ENCODE measurements at regions not wholly inside any gene's neighbourhood (a gene's known extent, or its start where the extent isn't known, plus 50 kb on each side); places are given as distances from the start of the nearest gene placed in this dataset.

DNA sequence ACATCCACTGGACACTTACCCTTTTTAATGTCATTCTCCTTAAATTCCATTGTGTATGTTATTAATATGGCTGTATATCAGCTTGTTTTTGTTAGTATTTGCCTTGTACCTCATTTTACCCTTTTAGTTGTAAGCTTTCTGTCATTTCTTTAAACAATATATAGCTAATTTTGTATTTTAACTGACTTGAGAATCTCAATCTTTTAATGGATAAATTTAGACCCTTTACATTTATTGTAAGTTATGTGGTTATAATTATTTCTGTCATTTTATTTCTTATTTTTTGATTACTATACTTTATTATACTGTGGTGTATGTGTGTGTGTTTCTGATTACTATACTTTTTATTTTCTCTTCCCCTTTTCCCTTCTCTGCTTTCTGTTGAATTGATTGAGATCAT, 159.0 kb upstream of the LHX5 start:
- no peak for DNase-seq (ENCODE audit: extremely low read depth, low read depth)

DNA sequence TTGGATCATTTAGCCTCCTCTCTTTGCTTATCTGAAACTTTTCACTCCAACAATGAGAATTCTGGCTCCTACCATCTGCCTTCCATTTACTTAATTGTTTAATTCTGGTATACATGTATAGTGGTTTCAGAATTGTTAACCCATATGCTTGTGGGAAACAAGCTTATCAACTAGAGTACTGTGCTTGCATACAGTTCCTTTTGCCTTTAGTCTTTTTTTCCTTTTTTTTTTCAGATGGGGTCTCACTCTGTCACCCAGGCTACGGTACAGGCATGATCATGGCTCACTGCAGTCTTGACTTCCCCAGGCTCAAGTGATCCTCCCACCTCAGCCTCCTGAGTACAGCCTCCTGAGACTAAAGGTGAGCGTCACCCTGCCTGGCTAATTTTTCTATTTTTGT, 153.8 kb upstream of the LHX5 start:
- DNase-seq (ENCODE audit: extremely low read depth, low read depth), result no peak

DNA sequence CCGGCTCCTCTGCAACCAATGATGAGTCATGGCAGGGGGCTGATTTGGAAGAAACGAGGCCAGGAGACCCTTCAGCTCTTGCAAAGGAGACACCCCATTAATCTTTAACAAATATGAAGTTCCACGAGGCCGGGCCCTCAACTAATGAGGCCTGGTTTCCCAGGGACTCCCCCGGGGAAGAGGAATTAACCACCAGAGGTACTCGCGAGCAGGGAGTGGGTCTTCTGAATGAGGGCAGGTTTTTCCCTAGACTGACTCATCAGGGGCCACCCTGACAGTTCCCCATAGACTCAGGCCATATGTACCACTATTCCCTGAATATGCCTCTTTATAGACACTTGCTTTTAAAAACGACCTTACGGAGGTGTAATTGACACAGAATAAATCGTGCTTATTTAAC, 150.7 kb upstream of the LHX5 start:
- no peak for DNase-seq (ENCODE audit: extremely low read depth, low read depth)

DNA sequence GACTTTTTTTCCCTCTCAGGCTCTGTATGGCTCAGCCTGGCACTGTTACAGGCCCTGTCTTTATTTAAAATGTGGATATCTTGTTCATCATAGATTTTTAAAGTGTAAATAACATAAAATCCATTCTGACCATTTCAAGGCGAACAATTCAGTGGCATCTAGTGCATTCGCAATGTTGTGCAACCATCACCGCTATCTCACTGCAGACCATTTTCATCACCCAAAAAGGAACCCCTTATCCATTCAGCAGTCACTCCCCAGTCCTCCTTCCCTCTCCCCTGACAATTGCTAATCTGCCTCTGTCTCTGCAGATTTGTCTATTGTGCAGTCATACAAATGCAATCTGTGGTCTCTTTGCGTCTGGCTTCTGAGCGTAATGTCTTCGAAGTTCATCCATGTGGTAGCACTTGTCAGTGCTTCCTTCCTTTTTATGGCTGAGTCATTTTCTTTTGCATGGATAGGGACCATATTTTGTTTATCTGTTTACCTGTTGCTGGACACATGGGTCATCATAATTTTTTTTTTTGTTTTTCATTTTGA, 148.8 kb upstream of the LHX5 start:
- no peak for DNase-seq (ENCODE audit: extremely low read depth, low read depth)

DNA sequence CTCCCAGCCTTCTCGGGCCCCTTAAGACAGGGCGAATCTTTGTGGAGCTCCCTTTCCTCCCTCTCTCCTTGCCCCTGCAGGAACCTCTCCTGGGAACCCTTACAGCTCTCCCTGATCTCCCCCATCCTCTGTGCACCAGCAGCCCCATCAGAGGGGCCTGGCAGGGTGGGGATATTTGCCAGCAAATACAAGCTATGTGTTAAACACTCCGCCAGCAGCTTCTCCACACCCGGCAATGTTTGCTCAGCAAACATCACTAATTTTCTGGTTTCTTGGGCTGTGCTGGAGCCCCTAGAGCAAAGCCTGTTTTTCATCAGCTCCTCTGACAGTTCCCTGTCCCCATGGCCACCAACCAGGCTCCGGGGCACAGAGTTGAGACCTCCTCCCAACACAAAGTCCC, 147.5 kb upstream of the LHX5 start:
- no peak for DNase-seq (ENCODE audit: extremely low read depth, low read depth)

DNA sequence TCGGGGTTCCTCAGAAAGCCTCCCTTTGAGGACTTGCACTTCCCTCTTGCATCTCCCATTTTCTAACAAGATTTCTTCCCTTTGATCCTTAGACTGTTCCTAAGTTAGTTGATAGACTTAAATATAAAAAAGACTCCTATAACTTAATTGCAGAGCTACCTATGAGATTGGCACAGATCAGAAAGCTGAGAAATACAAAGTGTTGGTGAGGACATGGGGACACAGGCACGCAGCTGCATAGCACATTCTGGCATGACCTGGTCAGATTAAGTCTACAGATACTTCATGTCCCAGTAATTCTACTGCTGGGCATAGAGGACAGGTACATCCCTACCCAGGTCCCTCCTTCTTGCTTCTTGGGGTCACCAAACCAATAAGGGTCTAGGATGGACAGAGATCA, 141.7 kb upstream of the LHX5 start:
- no peak for DNase-seq (ENCODE audit: extremely low read depth, low read depth)

DNA sequence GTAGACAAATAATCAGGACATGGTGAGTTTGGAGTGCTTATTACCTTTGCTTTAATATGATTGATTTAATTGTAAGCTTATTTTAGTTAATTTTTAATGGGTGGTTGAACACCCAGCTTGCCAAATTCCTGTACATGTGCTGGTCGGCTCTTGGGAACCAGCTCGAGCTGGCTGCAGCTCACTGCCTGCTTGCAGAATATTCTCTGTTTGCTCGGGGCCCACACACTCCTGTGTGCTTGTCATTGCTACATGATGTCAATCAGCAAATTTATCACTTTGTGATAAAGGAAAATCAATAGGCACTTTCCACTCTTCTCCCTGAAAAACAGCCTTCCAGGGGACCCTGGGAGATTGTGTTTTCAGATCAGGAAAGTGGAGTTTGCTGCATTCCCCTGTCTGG, 141.1 kb upstream of the LHX5 start:
- no peak for DNase-seq (ENCODE audit: extremely low read depth, low read depth)

DNA sequence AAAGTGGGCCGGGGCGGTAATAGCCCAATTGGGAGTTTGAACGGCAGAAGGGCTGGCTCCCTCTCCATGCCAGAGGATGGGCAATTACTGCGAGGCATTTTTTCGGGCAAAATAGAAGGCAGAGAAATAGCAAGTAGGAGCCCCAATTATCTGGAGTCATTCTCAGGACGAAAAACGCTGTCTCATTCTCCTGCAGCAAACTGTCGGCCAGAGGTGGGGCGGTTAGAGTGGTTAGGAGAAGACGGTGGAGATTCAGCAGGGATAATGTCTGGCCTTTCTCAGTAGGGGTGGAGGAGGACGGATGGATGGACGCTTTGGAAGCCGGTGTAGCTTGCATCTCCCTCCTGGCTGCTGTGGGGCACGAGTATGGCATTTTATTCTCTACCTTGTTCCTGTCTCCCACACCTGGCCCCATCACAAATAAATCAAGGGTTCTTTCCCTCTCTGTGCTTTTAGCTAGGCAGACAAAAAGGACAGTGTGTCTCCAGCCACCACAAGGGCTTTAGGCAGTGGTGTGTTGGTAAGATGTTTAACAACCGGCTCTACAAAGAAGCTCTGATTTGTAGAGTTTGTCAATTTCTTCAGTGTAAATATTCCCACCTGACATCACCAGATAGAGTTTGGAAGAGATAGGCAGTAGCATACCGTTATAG, 140.5 kb upstream of the LHX5 start:
- no peak for DNase-seq (ENCODE audit: extremely low read depth, low read depth)

DNA sequence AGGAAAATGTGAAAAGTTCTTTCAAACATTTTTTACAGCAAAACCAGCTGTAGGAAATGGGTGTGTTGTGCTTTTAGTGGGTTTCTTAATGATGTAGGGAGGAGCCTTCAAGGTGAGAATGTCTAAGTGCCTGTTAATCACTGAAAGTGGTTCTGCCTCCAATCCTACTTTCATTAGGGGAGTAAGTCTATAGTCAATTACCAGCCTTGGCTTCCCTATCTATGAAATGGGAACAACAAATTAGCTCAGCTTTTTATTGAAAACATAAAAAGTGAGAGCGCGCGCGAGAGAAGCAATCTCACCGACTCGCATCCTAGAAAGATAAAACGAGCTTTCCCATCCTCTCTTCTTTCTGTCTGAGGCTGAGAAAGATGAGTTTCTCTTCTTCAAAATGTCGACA, 140.0 kb upstream of the LHX5 start:
- DNase-seq (ENCODE audit: extremely low read depth, low read depth), result no peak

DNA sequence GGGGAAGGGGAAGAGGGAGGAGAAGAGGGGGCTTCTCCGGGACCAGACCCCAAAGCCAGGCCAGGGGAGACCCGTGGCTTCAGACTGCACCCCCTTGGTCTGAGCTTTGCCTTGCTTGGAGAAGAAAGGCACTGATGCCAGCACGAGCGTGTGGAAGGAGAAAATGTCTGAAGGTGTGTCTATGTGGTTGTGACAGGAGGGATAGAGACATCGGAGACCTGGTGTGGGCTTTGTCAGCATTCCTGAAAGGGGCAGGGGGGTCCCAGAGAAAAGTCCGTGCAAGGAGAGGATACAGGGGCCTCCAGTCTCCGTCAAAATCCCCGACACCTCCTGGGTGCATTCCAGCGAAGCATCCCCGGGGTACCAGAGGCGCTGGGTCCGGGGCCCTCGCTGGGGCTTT, 139.0 kb upstream of the LHX5 start:
- no peak for DNase-seq (ENCODE audit: extremely low read depth, low read depth)

DNA sequence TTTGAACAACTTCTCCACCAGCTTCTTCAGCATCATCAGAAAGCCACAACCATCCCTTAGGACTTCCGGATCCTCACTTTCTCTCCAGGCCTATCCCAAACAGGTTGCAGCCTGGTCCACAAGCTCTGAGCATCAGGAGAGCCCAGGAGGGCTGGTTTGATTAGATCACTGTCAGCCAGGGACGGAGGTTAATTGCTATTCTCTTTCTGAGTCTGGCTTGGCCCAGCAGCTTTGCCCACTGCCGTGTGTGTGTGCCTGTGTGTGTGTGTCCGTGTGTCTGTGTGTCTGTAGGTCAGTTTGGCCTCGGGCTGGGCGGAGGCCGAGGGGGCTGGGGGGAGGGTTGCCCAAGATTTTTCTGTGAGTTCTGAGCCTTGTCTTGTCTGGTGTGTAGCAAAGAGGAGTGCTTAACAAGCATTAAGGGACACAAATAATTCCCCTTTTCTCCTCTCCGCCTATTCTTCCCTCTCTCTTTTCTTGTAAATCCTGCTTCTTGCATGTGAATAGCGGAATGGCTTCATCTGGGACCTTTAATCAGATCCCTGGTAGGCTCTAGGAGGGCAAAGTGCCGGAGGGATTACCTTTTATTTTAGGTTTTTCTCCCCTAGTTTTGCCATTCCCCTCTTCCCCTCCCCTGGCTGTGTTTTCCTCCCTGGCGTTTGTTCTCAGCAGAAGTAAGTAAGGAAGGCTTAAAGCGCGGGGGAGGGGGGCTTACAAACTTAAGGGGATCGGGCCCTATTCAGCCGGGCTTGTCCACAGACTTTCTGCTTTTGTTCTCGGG, 138.2 kb upstream of the LHX5 start:
- DNase-seq (ENCODE audit: extremely low read depth, low read depth), result no peak

DNA sequence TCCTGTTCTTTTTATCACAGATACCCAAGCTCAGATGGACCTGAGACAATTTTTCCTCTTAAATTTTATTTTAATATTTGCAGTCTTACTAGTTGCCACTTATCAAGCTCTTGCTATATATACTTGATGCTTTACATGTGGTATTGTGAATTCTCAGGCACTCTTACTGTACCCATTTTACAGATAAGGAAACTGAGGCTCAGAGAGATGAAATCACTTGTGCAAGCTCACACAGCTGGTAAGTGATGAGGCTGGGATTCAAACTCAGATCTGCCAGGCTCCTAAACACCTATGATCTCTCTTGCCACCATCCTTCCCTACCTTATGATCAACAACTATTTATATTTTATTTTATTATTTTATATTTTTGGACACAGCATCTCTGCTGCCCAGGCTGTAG, 133.0 kb upstream of the LHX5 start:
- DNase-seq (ENCODE audit: extremely low read depth, low read depth), result no peak

DNA sequence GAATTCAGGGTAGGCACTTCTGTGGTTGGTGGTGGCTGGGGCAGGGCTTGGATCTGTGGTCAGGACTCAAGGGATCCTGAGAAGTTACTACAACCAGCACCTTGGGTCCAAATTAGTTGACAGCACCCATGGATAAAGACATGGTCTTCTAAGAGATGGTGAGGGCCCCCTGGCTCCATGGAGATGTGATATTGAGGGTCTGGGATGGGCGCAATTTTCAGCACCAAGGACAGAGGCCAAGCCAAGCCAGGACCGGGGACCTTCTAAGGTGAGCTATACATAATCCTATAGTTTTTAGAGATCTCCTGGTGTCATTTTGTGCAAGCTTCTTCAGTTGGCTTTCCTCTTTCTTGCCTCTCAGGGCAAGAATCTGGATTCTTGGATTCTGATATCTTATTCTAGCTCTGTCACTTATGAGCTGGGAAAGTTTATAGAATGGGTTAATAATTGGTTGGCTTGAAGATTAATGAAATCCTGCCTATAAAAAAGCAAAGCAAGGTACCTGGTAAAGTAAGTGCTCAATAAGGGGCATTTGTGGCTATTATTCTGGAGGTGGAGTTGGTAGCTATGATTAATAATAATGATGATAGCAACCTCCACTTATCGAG, 130.1 kb upstream of the LHX5 start:
- DNase-seq (ENCODE audit: extremely low read depth, low read depth), result no peak

DNA sequence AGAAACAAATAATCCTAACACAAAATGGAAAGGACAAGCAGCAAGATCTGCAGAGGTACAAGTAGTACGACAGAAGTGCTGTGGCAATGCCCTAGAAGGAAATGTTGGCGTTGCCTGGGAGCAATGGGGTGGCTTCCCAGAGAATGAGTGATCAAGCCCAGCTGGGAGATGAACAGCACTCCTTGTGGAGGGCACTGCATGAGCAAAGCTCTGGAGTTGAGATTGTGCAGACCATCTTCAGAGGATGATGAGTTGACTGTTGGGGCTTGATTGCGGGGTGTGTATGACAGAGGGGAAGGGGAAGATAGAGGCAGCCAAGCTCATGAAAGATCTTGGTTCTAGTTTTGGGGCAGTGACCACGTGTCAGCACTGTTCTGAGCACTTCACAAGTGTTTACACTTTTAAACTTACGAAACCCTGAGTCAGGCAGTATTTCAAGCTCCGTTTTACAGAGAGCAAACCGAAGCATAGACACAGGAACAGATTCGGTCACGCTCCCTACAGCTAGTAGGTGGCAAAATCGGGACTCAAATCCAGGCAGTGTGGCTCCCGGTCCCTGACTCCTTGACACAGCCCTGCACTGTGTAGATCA, 127.2 kb upstream of the LHX5 start:
- DNase-seq (ENCODE audit: extremely low read depth, low read depth), result no peak

DNA sequence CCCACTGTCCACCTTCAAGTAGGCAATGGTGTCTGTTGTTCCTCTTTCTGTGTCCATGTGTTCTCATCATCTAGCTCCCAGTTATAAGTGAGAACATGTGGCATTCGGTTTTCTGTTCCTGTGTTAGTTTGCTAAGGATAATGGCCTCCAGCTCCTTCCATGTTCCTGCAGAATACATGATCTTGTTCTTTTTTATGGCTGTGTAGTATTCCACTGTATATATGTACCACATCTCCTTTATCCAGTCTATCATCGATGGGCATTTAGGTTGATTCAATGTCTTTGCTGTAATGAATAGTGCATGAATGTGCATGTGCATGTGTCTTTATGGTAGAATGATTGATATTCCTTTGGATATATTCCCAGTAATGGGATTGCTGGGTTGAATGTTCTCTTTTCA, 123.3 kb upstream of the LHX5 start:
- no peak for DNase-seq (ENCODE audit: extremely low read depth, low read depth)

DNA sequence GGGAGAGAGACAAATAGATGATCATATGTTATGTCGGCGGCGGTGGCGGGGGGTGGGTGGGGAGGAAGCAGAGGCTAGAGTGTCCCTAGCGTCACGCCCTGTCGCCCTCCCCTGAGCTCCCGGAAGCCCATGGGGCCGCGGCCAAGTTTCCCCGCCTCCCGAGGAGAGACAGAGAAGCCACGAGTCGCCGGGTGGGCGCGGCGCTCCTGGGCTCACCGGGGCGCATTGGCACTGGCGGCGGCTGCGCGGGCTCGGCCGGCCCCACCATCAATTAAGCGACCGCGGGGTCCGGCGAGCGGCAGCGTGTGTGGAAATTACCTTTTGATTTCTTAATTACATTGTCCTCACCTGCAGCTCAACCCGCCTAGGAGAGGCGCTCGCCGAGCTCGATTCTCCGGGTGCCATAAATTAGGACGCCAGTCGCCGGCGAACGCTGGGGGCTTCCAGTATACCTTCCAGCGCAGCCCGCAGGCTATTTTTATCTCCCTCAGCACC, 119.9 kb upstream of the LHX5 start:
- no peak for DNase-seq (ENCODE audit: extremely low read depth, low read depth)

DNA sequence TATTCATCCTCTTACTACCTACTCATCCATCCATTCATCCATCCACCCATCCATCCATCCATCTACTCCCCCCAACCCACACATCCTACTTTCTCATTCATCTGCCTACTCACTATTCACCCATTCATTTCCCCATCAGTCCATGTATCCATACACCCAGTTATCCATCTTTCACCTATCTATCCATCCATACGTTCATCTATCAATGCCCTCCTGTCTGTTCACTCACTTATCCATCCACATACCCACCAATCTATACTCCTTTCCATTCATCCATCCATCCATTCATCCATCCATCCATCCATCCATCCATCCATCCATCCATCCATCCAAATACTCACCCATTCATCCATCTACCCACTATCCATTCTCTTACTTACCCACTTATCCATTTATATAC, 117.8 kb upstream of the LHX5 start:
- no peak for DNase-seq (ENCODE audit: extremely low read depth, low read depth)

DNA sequence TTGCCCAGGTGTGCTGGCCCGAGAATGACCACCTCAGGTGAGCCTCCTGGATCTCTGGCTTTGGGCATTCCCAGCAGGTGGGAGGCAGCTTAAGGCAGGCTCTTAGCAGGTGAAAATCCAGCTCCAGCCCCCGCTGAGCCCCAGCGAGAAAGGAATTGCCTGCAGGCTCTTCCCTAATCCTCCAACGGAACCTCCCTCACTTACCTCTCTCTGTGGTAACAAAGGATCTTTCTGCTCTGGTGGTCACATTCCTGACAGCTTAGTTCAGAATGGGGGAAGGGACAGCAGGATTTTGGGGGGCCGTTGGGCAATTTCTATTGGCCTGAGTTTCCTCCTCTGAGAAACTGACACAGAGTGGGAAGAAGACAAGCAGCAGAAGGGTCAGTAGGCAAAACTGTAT, 116.0 kb upstream of the LHX5 start:
- no peak for DNase-seq (ENCODE audit: extremely low read depth, low read depth)

DNA sequence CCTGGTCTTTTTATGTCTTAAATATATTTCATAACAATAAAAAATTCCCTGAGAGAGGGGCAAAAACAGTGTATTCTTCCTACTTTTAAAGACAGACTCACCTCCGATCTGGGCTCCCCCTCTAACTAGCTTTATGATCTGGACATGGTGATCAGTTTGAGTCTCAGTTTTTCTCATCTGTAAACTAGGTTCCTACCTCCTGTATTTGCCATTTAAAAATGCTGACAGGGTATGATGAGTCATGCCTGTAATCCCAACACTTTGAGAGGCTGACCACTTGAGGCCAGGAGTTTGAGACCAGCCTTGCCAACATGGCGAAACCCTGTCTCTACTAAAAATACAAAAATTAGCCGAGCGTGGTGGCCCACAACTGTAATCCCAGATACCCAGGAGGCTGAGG, 114.8 kb upstream of the LHX5 start:
- DNase-seq (ENCODE audit: extremely low read depth, low read depth), result no peak

DNA sequence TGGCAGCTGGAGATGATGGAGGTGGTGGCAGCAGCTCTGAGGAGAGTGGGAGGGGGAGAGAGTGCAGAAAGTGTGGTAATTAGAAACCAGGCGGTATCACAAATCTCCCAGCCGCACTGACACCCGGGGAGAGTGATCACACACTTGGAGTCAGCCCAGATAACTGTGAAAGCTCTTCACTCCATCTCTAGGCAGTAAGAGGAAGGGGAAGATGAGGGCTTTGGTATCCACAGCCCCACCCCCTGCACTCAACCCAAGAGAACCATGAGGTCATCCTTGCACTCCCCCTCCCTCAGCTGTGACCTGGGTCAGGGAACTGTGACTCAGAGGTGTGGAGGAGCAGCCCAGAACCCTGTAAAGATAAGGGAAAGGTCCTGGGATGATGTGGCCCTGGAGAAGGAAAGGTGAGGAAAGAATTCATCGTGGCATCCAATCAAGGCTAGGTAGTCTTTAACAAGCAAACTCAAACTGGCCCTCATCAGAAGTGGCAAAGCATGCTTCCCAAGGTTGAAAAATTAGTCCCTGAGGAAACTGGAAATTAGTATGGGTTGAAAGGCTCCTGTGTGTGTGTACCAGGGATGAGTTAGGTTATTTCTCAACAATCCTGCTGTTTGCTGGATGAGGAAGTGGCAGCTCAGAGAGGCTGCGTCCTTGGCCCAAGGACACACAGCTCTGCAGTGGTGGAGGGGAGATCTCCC, 111.0 kb upstream of the LHX5 start:
- no peak for DNase-seq (ENCODE audit: extremely low read depth, low read depth)

DNA sequence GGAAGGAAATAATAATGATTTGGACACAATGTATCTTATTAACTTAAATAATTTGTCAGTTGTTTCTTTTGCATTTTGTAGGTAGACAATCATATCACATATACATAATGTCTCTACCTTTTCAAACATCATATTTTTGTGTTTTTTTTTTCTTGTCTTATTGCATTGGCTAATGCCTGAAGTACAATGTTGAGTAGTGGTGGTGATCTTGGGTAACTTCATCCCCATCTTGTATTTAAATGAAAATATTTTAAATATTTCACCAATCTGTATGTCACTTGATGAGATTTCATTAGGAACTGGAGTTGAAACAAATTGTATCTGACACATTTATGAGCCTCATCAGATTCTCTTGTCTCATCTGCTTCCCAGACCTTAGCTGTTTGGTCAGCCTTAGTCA, 109.7 kb upstream of the LHX5 start:
- no peak for DNase-seq (ENCODE audit: extremely low read depth, low read depth)

Data from NCI-H460 (cell line).